ENCODE measurements at regions not wholly inside any gene's neighbourhood (a gene's known extent, or its start where the extent isn't known, plus 50 kb on each side); places are given as distances from the start of the nearest gene placed in this dataset.

GRCh38 chr12:90683871-90684270 is 271.1 kb downstream of the CCER1 start:
- TF ChIP-seq CTCF (IDR thresholded peaks at IDR 0.05) (no peak), POLR2A (IDR thresholded peaks at IDR 0.05) (no peak)

All from vagina (tissue), 2 donors.